Neural cell (in vitro differentiated cells): ENCODE measurements at regions not wholly inside any gene's neighbourhood (a gene's known extent, or its start where the extent isn't known, plus 50 kb on each side); places are given as distances from the start of the nearest gene placed in this dataset.

Experiments
- H2AFZ ChIP-seq: fragments of 200-600, 300-800 bp; sonication (generic), shearing (Covaris generic); 2 replicates; pipeline ENCODE4 v1.6.0; 2014; ENCODE audit warnings: low read depth, mild to moderate bottlenecking, antibody characterized with exemption, low read length, moderate library complexity
- H3F3A ChIP-seq: fragments of 200-600 bp; shearing (Covaris generic); 2 replicates; pipeline ENCODE4 v1.6.1; 2016; ENCODE audit warnings: mild to moderate bottlenecking, moderate library complexity, mixed read lengths, antibody characterized with exemption, low read length; ENCODE audit not compliant: insufficient read depth, poor library complexity, severe bottlenecking
- H3K27ac ChIP-seq: fragments of 200-600, 300-800 bp; sonication (generic), shearing (Covaris generic); 2 replicates; pipeline ENCODE4 v1.5.1; 2014; ENCODE audit warnings: mild to moderate bottlenecking, low read length, moderate library complexity
- H3K27me3 ChIP-seq: fragments of 300-800, 200-600 bp; sonication (generic), shearing (Covaris generic); 2 replicates; pipeline ENCODE4 v1.6.0; 2014; ENCODE audit warnings: mild to moderate bottlenecking, low read depth, low read length, moderate library complexity; ENCODE audit not compliant: insufficient read depth
- H3K36me3 ChIP-seq: fragments of 300-800, 200-600 bp; sonication (generic), shearing (Covaris generic); 2 replicates; pipeline ENCODE4 v1.5.1; 2014; ENCODE audit warnings: mild to moderate bottlenecking, antibody characterized with exemption, low read length, moderate library complexity; ENCODE audit not compliant: insufficient read depth
- H3K4me2 ChIP-seq: fragments of 300-800, 200-600 bp; sonication (generic), shearing (Covaris generic); 2 replicates; pipeline ENCODE4 v1.6.0; 2014; ENCODE audit warnings: mild to moderate bottlenecking, low read length
- H3K4me3 ChIP-seq: fragments of 300-800, 200-600 bp; sonication (generic), shearing (Covaris generic); 2 replicates; pipeline ENCODE4 v1.5.1; 2014; ENCODE audit warnings: mild to moderate bottlenecking, low read length, moderate library complexity
- H3K79me2 ChIP-seq: fragments of 200-600 bp; shearing (Covaris generic); replicated peaks from 2 replicates; pipeline ENCODE4 v1.6.0; 2014; ENCODE audit warnings: mild to moderate bottlenecking, low read length, moderate library complexity; ENCODE audit not compliant: insufficient read depth
- H3K9ac ChIP-seq: fragments of 300-800, 200-600 bp; sonication (generic), shearing (Covaris generic); 2 replicates; pipeline ENCODE4 v1.6.1; 2016; ENCODE audit warnings: mild to moderate bottlenecking, low read length, mixed read lengths
- H3K9me2 ChIP-seq: fragments of 200-600 bp; shearing (Covaris generic); 2 replicates; pipeline ENCODE4 v1.6.1; 2016; ENCODE audit warnings: mild to moderate bottlenecking, low read length, mixed read lengths; ENCODE audit not compliant: insufficient read depth
- H3K9me3 ChIP-seq: fragments of 200-600, 300-800 bp; sonication (generic), shearing (Covaris generic); 2 replicates; pipeline ENCODE4 v1.6.1; 2016; ENCODE audit warnings: mild to moderate bottlenecking, mixed run types, low read length, moderate library complexity, mixed read lengths
- H4K20me1 ChIP-seq: fragments of 200-600 bp; shearing (Covaris generic); 2 replicates; pipeline ENCODE4 v1.6.1; 2016; ENCODE audit warnings: mild to moderate bottlenecking, mixed run types; ENCODE audit not compliant: insufficient read depth
- CTCF ChIP-seq: fragments of 450-650 bp; IDR thresholded peaks from 2 replicates; pipeline ENCODE4 v1.5.1; 2014; ENCODE audit warnings: antibody characterized with exemption, mild to moderate bottlenecking, moderate library complexity; ENCODE audit not compliant: poor library complexity, severe bottlenecking
- EP300 ChIP-seq: fragments of 450-650 bp; conservative IDR thresholded peaks from 2 replicates; pipeline ENCODE4 v1.6.1; 2014; ENCODE audit warnings: antibody characterized with exemption, mild to moderate bottlenecking, moderate library complexity; ENCODE audit not compliant: poor library complexity, severe bottlenecking
- EZH2 ChIP-seq: fragments of 200-600, 300-800 bp; shearing (Covaris generic), sonication (generic); IDR thresholded peaks from 2 replicates; pipeline ENCODE4 v1.6.1; 2014; ENCODE audit warnings: antibody characterized with exemption, low read length, borderline replicate concordance, mild to moderate bottlenecking; ENCODE audit not compliant: insufficient read depth, poor library complexity, severe bottlenecking
- MXI1 ChIP-seq: fragments of 450-650 bp; conservative IDR thresholded peaks from 2 replicates; pipeline ENCODE4 v1.6.1; 2014; ENCODE audit warnings: antibody characterized with exemption, mild to moderate bottlenecking; ENCODE audit not compliant: poor library complexity, severe bottlenecking
- RAD21 ChIP-seq: fragments of 450-650 bp; conservative IDR thresholded peaks from 2 replicates; pipeline ENCODE4 v1.6.1; 2014; ENCODE audit warnings: antibody characterized with exemption, mild to moderate bottlenecking, moderate library complexity
- SMC3 ChIP-seq: fragments of 450-650 bp; conservative IDR thresholded peaks from 2 replicates; pipeline ENCODE4 v1.6.1; 2014; ENCODE audit warnings: antibody characterized with exemption, mild to moderate bottlenecking, moderate library complexity; ENCODE audit not compliant: poor library complexity
- TAF1 ChIP-seq: IDR thresholded peaks from 2 replicates; pipeline ENCODE4 v1.6.1; 2012; ENCODE audit warnings: low read depth
- TF ChIP-seq, protein P1 (sequence below): IDR thresholded peaks from 2 replicates; pipeline ENCODE4 v1.6.1; 2012; ENCODE audit warnings: borderline replicate concordance

DNA sequence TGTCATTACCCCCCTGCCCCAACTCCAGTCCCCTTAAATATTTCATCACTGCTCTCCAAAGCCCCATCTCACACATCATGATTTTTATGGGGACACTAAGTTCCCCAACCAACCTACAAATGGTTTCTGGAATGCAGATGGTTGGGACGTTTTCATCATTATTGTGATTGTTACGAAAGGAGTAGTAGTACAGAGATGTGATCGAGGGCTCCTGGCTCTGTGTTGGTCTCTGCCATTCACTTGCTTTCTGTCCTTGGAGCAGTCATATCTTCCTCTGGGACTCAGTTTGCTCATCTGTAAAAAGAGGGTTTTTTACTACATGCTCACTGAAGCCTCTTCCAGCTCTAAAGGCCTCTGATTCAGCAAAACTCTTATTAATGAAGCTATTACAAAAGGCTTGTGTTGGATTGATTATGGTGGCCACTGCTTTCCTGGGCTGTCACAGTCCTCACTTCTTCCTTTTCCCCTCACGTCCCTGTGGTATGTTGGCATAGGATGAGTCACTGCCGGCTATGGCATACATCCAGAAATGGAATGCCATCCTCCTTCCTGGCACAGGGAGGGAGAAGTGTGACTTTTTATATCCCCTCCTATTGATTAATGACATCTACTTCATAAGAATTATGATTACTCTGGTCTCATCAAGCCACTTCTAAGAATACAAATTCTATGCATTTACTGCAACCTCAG is 593.7 kb downstream of the METTL15 start:
- H3K4me3 ChIP-seq, result no peak overlapping the region
- TF ChIP-seq, protein P1, sequence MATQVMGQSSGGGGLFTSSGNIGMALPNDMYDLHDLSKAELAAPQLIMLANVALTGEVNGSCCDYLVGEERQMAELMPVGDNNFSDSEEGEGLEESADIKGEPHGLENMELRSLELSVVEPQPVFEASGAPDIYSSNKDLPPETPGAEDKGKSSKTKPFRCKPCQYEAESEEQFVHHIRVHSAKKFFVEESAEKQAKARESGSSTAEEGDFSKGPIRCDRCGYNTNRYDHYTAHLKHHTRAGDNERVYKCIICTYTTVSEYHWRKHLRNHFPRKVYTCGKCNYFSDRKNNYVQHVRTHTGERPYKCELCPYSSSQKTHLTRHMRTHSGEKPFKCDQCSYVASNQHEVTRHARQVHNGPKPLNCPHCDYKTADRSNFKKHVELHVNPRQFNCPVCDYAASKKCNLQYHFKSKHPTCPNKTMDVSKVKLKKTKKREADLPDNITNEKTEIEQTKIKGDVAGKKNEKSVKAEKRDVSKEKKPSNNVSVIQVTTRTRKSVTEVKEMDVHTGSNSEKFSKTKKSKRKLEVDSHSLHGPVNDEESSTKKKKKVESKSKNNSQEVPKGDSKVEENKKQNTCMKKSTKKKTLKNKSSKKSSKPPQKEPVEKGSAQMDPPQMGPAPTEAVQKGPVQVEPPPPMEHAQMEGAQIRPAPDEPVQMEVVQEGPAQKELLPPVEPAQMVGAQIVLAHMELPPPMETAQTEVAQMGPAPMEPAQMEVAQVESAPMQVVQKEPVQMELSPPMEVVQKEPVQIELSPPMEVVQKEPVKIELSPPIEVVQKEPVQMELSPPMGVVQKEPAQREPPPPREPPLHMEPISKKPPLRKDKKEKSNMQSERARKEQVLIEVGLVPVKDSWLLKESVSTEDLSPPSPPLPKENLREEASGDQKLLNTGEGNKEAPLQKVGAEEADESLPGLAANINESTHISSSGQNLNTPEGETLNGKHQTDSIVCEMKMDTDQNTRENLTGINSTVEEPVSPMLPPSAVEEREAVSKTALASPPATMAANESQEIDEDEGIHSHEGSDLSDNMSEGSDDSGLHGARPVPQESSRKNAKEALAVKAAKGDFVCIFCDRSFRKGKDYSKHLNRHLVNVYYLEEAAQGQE, result no peak
- TF ChIP-seq SMC3, result no peak
- TF ChIP-seq MXI1, result no peak
- TF ChIP-seq TAF1, result no peak
- no peak for TF ChIP-seq CTCF
- TF ChIP-seq RAD21, result no peak
- TF ChIP-seq EZH2, result no peak
- no peak for TF ChIP-seq EP300
- H3K27me3 ChIP-seq, result no peaks in the 10 kb centered on the region
- H3K79me2 ChIP-seq, result no peaks in the 10 kb centered on the region
- H2AFZ ChIP-seq, result no peak overlapping the region
- H3K9me3 ChIP-seq, result no peaks in the 10 kb centered on the region
- no peaks in the 10 kb centered on the region for H3K36me3 ChIP-seq
- H3K9ac ChIP-seq, result no peak overlapping the region
- H3K27ac ChIP-seq, result no peak overlapping the region
- no peaks in the 10 kb centered on the region for H3K9me2 ChIP-seq
- H3F3A ChIP-seq, result no peaks in the 10 kb centered on the region
- H3K4me2 ChIP-seq, result no peak overlapping the region
- no peaks in the 10 kb centered on the region for H4K20me1 ChIP-seq

DNA sequence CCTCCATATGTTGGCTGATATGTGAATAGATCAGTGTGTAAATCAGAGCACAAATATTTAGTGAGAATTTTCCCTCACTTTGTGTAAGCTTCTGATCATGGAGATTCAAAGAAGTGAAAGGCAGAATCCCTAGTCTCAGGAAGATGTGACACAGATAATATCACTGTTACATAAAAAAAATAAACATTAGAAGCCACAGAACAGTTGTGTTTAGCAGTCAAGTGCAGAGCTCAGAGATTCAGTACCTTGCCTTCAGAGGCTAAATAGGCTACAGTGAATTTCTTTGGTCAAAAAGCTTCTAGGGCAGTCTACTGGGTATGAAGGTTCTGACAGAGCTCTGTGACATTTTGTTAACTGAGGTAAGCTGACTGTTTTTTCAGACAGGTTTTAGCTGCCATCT is 591.5 kb downstream of the METTL15 start:
- Histone ChIP-seq H3K9ac (no peak overlapping the region), H2AFZ (no peak overlapping the region)

More for the DNA sequence above, 591.5 kb downstream of the METTL15 start:
- no peaks in the 10 kb centered on the region for H3K27me3 ChIP-seq
- no peak overlapping the region for H3K4me2 ChIP-seq
- H3K27ac ChIP-seq, result no peak overlapping the region
- H3K79me2 ChIP-seq, result no peaks in the 10 kb centered on the region
- TF ChIP-seq CTCF, result no peak
- no peak for TF ChIP-seq MXI1
- TF ChIP-seq RAD21, result no peak
- H3K36me3 ChIP-seq, result no peaks in the 10 kb centered on the region
- no peaks in the 10 kb centered on the region for H4K20me1 ChIP-seq
- no peaks in the 10 kb centered on the region for H3K9me2 ChIP-seq
- H3K4me3 ChIP-seq, result no peak overlapping the region
- H3K9me3 ChIP-seq, result no peaks in the 10 kb centered on the region
- H3F3A ChIP-seq, result no peaks in the 10 kb centered on the region
